ENCODE measurements at regions not wholly inside any gene's neighbourhood (a gene's known extent, or its start where the extent isn't known, plus 50 kb on each side); places are given as distances from the start of the nearest gene placed in this dataset.

DNA sequence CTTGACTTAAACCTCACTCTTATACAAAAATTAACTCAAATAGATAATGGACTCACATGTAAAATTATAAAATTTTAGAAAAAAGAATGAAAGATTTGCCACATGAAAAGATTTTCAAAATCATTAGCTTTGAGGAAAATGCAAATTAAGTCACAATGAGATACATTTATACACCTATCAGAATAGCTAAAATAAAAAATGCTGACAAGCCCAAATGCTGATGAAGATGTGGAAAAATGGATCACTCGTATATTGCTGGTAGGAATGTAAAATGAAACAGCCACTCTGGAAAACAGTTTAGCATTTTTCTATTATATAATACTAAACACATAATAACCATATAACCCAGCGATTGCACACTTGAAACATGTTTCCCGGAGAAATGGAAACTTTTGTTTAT lies 316.2 kb downstream of the ANKRD50 start:
- no peak for TF ChIP-seq GATA2 (IDR thresholded peaks at IDR 0.05; ENCODE audit: low read depth, low read length)
- TF ChIP-seq GATA3 (IDR thresholded peaks at IDR 0.05; ENCODE audit: low read depth, low read length): no peak

Data from SH-SY5Y (cell line).